ENCODE measurements at regions not wholly inside any gene's neighbourhood (a gene's known extent, or its start where the extent isn't known, plus 50 kb on each side); places are given as distances from the start of the nearest gene placed in this dataset.

DNA sequence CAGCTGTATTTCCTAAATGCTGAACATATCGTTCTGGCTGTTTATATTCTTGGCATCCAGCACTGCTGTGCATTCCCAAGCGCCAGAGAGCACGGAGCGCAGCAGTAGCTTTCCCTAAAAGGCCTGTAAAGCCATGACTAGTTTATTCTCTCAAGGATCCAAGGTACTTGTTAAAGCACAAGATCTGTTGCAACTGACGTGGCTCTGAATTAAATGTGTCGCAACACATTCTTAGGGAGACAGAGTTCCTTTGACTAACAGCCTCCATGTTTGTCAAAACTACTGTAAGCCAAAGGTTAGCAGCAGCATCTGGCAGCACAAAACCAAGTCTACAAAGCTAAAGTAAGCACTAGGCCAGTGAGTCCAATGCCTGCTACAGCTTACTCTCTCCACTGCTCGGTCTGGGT is 188.6 kb upstream of the FN1 start:
- H3K79me2 ChIP-seq (ENCODE audit: control insufficient read depth, insufficient read depth, low read length) = no peaks in the 10 kb centered on the region
- peak overlapping the region; percentile 69; the same call in 1 of the 2 replicates for H2AFZ ChIP-seq (ENCODE audit: low read depth, low read length)
- H3K4me3 ChIP-seq = no peak overlapping the region
- no peaks in the 10 kb centered on the region for H3K9me1 ChIP-seq (ENCODE audit: control insufficient read depth, insufficient read depth, low read length)
- 89% methylated on average over 5 of the region's 7 CpGs for WGBS (ENCODE audit: insufficient coverage, low coverage, missing lambda C conversion rate)
- H3K9me3 ChIP-seq (replicated peaks; ENCODE audit: control insufficient read depth, insufficient read depth, low read depth, low read length) = no peaks in the 10 kb centered on the region
- TF ChIP-seq CEBPG (CRISPR knock-in tag; IDR thresholded peaks at IDR 0.05) (no peak), CEBPG (tag; conservative IDR thresholded peaks at IDR 0.05 in 1 of 2, IDR thresholded peaks at IDR 0.05 in 1 of 2) (peak; percentile 44 to 57; a peak in 3 of 4 replicates), ZNF75A (CRISPR knock-in tag; IDR thresholded peaks at IDR 0.05) (no peak), CBX5 (IDR thresholded peaks at IDR 0.05; ENCODE audit: borderline replicate concordance, low read depth) (no peak), SRSF1 (IDR thresholded peaks at IDR 0.05; ENCODE audit: low read depth, low read length) (no peak), CEBPB (tag; IDR thresholded peaks at IDR 0.05) (peak; percentile 91), TEAD4 (IDR thresholded peaks at IDR 0.05; ENCODE audit: low read length) (no peak), TEAD4 (CRISPR knock-in tag; IDR thresholded peaks at IDR 0.05; ENCODE audit: borderline replicate concordance) (no peak), SAP30 (IDR thresholded peaks at IDR 0.05; ENCODE audit: borderline replicate concordance, insufficient read depth, low read depth, low read length, poor library complexity, severe bottlenecking) (no peak)
- TF ChIP-seq, protein P1, sequence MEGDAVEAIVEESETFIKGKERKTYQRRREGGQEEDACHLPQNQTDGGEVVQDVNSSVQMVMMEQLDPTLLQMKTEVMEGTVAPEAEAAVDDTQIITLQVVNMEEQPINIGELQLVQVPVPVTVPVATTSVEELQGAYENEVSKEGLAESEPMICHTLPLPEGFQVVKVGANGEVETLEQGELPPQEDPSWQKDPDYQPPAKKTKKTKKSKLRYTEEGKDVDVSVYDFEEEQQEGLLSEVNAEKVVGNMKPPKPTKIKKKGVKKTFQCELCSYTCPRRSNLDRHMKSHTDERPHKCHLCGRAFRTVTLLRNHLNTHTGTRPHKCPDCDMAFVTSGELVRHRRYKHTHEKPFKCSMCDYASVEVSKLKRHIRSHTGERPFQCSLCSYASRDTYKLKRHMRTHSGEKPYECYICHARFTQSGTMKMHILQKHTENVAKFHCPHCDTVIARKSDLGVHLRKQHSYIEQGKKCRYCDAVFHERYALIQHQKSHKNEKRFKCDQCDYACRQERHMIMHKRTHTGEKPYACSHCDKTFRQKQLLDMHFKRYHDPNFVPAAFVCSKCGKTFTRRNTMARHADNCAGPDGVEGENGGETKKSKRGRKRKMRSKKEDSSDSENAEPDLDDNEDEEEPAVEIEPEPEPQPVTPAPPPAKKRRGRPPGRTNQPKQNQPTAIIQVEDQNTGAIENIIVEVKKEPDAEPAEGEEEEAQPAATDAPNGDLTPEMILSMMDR (IDR thresholded peaks at IDR 0.05 in 2 of 3, conservative IDR thresholded peaks at IDR 0.05 in 1 of 3; ENCODE audit: insufficient read depth in 2 of 3, low read depth in 1 of 3, low read length in 3 of 3) = no peak
- ChIA-PET POLR2A (no interaction called here), CTCF (ENCODE audit: low intra/inter-chr PET ratio) (no interaction called here)
- H3K9ac ChIP-seq (ENCODE audit: insufficient read depth in 1 of 2, low read depth in 2 of 2, low read length in 2 of 2) = no peak overlapping the region
- intact Hi-C loops (cut with micrococcal nuclease) = loop anchor here (5.0 kb wide), 1 partner anchor 172 kb away; no protein-coding TSS in a partner anchor
- no peak for FAIRE-seq
- BruUV-seq (replicated peaks) = no TSS peak
- ATAC-seq = no peak
- in situ Hi-C loops (cut with MboI) = no loop called here
- peaks cover 3 to 12% of the 10 kb centered on the region in 2 experiments; a peak in 4 of 5 replicates for H3K4me1 ChIP-seq (replicated peaks in 1 of 2; ENCODE audit: control insufficient read depth in 2 of 2, insufficient read depth in 2 of 2, low read length in 2 of 2)
- H3K4me2 ChIP-seq (ENCODE audit: insufficient read depth, low read length) = no peak overlapping the region
- H4K20me1 ChIP-seq (replicated peaks; ENCODE audit: control insufficient read depth, insufficient read depth, low read length) = no peaks in the 10 kb centered on the region
- no peak for DNase-seq (ENCODE audit: extremely low read depth in 1 of 4, low spot score in 3 of 4)
- H3K36me3 ChIP-seq (ENCODE audit: control insufficient read depth, insufficient read depth, low read length) = no peaks in the 10 kb centered on the region
- H3K27me3 ChIP-seq (ENCODE audit: control insufficient read depth in 2 of 2, insufficient read depth in 2 of 2, low read length in 2 of 2) = no peaks in the 10 kb centered on the region
- H3K27ac ChIP-seq (ENCODE audit: extremely low read depth, low read depth, low read length) = no peak overlapping the region
